ENCODE measurements at regions not wholly inside any gene's neighbourhood (a gene's known extent, or its start where the extent isn't known, plus 50 kb on each side); places are given as distances from the start of the nearest gene placed in this dataset.

GRCh38 chr16:5379954-5380353, 282.4 kb upstream of the EEF2KMT start:
- no peak overlapping the region for H3K4ac ChIP-seq (ENCODE audit: low read depth, low read length)
- H3K4me2 ChIP-seq (ENCODE audit: low read length) = no peak overlapping the region
- H3K23ac ChIP-seq (ENCODE audit: low read length) = no peak overlapping the region
- H3K9me3 ChIP-seq (ENCODE audit: insufficient read depth, low read depth, low read length) = no peaks in the 10 kb centered on the region
- no peaks in the 10 kb centered on the region for H3K36me3 ChIP-seq (ENCODE audit: control insufficient read depth in 1 of 2, insufficient read depth in 2 of 2, low read length in 2 of 2)
- no peak overlapping the region for H3K27ac ChIP-seq (ENCODE audit: low read depth, low read length)
- H3K9ac ChIP-seq (ENCODE audit: low read length) = no peak overlapping the region
- no peaks in the 10 kb centered on the region for H3K79me1 ChIP-seq (ENCODE audit: low read length)
- H2BK5ac ChIP-seq (ENCODE audit: low read depth, low read length, poor library complexity) = no peak overlapping the region
- no peak overlapping the region for H4K91ac ChIP-seq (ENCODE audit: low read depth, low read length)
- H2BK12ac ChIP-seq (ENCODE audit: low read length) = no peak overlapping the region
- H4K8ac ChIP-seq (ENCODE audit: low read depth, low read length) = no peak overlapping the region
- H2AK5ac ChIP-seq (ENCODE audit: low read length) = no peak overlapping the region
- no CpG with 5 or more reads among the region's 10 CpGs for WGBS (ENCODE audit: extremely low coverage, insufficient coverage, insufficient read length)
- H2AFZ ChIP-seq (ENCODE audit: insufficient read depth, low read length, poor library complexity) = no peak overlapping the region
- H3K18ac ChIP-seq (ENCODE audit: low read length) = no peak overlapping the region
- H3K14ac ChIP-seq (ENCODE audit: low read length) = no peak overlapping the region
- no peak overlapping the region for H4K12ac ChIP-seq (ENCODE audit: low read depth, low read length)
- no peak overlapping the region for H2BK120ac ChIP-seq (ENCODE audit: insufficient read depth, low read length, poor library complexity)
- H3K4me1 ChIP-seq (ENCODE audit: control insufficient read depth in 1 of 2, insufficient read depth in 2 of 2, low read length in 2 of 2) = no peaks in the 10 kb centered on the region
- no peaks in the 10 kb centered on the region for H3K79me2 ChIP-seq (ENCODE audit: control insufficient read depth, insufficient read depth, low read length, poor library complexity)
- DNase-seq = no peak
- H3K27me3 ChIP-seq (ENCODE audit: insufficient read depth, low read length) = no peaks in the 10 kb centered on the region
- no peak overlapping the region for H3K4me3 ChIP-seq (ENCODE audit: low read depth, low read length)

- no peak overlapping the region for H3K27ac ChIP-seq (ENCODE audit: low read depth, low read length)
- H2BK12ac ChIP-seq (ENCODE audit: low read length) = no peak overlapping the region
- no peak overlapping the region for H3K4me3 ChIP-seq (ENCODE audit: low read depth, low read length)
- no peak overlapping the region for H2AK5ac ChIP-seq (ENCODE audit: low read length)
- H4K91ac ChIP-seq (ENCODE audit: low read depth, low read length) = no peak overlapping the region
- H3K14ac ChIP-seq (ENCODE audit: low read length) = no peak overlapping the region
- H3K18ac ChIP-seq (ENCODE audit: low read length) = no peak overlapping the region
- no peaks in the 10 kb centered on the region for H3K79me2 ChIP-seq (ENCODE audit: control insufficient read depth, insufficient read depth, low read length, poor library complexity)
- WGBS (ENCODE audit: extremely low coverage, insufficient coverage, insufficient read length) = no CpG with 5 or more reads among the region's 4 CpGs
- H3K9ac ChIP-seq (ENCODE audit: low read length) = no peak overlapping the region
- H3K9me3 ChIP-seq (ENCODE audit: insufficient read depth, low read depth, low read length) = no peaks in the 10 kb centered on the region
- no peak overlapping the region for H4K8ac ChIP-seq (ENCODE audit: low read depth, low read length)
- no peaks in the 10 kb centered on the region for H3K79me1 ChIP-seq (ENCODE audit: low read length)
- H3K4me1 ChIP-seq (ENCODE audit: control insufficient read depth in 1 of 2, insufficient read depth in 2 of 2, low read length in 2 of 2) = no peaks in the 10 kb centered on the region
- no peak for DNase-seq
- no peak overlapping the region for H2BK120ac ChIP-seq (ENCODE audit: insufficient read depth, low read length, poor library complexity)
- H3K23ac ChIP-seq (ENCODE audit: low read length) = no peak overlapping the region
- no peak overlapping the region for H2BK5ac ChIP-seq (ENCODE audit: low read depth, low read length, poor library complexity)
- no peak overlapping the region for H3K4ac ChIP-seq (ENCODE audit: low read depth, low read length)
- H2AFZ ChIP-seq (ENCODE audit: insufficient read depth, low read length, poor library complexity) = no peak overlapping the region
- no peak overlapping the region for H3K4me2 ChIP-seq (ENCODE audit: low read length)
- no peak overlapping the region for H4K12ac ChIP-seq (ENCODE audit: low read depth, low read length)
- H3K27me3 ChIP-seq (ENCODE audit: insufficient read depth, low read length) = no peaks in the 10 kb centered on the region
- H3K36me3 ChIP-seq (ENCODE audit: control insufficient read depth in 1 of 2, insufficient read depth in 2 of 2, low read length in 2 of 2) = no peaks in the 10 kb centered on the region
Measured at GRCh38 chr16:5378531-5378930, 280.9 kb upstream of the EEF2KMT start.

GRCh38 chr16:5377280-5377898, 279.8 kb upstream of the EEF2KMT start:
- Histone ChIP-seq H4K8ac (ENCODE audit: low read depth, low read length) (no peak overlapping the region), H3K4me1 (ENCODE audit: control insufficient read depth in 1 of 2, insufficient read depth in 2 of 2, low read length in 2 of 2) (no peaks in the 10 kb centered on the region), H4K91ac (ENCODE audit: low read depth, low read length) (no peak overlapping the region), H3K4me2 (ENCODE audit: low read length) (no peak overlapping the region), H3K14ac (ENCODE audit: low read length) (no peak overlapping the region), H3K18ac (ENCODE audit: low read length) (no peak overlapping the region), H3K27ac (ENCODE audit: low read depth, low read length) (no peak overlapping the region), H2BK120ac (ENCODE audit: insufficient read depth, low read length, poor library complexity) (no peak overlapping the region), H2BK12ac (ENCODE audit: low read length) (no peak overlapping the region), H2BK5ac (ENCODE audit: low read depth, low read length, poor library complexity) (no peak overlapping the region), H3K23ac (ENCODE audit: low read length) (no peak overlapping the region), H3K79me2 (ENCODE audit: control insufficient read depth, insufficient read depth, low read length, poor library complexity) (no peaks in the 10 kb centered on the region), H4K12ac (ENCODE audit: low read depth, low read length) (no peak overlapping the region), H2AFZ (ENCODE audit: insufficient read depth, low read length, poor library complexity) (no peak overlapping the region), H2AK5ac (ENCODE audit: low read length) (no peak overlapping the region), H3K36me3 (ENCODE audit: control insufficient read depth in 1 of 2, insufficient read depth in 2 of 2, low read length in 2 of 2) (no peaks in the 10 kb centered on the region), H3K9ac (ENCODE audit: low read length) (no peak overlapping the region), H3K79me1 (ENCODE audit: low read length) (no peaks in the 10 kb centered on the region), H3K27me3 (ENCODE audit: insufficient read depth, low read length) (no peaks in the 10 kb centered on the region), H3K4ac (ENCODE audit: low read depth, low read length) (no peak overlapping the region), H3K4me3 (ENCODE audit: low read depth, low read length) (no peak overlapping the region), H3K9me3 (ENCODE audit: insufficient read depth, low read depth, low read length) (no peaks in the 10 kb centered on the region)
- WGBS (ENCODE audit: extremely low coverage, insufficient coverage, insufficient read length) = 100% methylated on average over 1 of the region's 10 CpGs
- DNase-seq = no peak

- H3K79me1 ChIP-seq (ENCODE audit: low read length) = no peaks in the 10 kb centered on the region
- H3K9ac ChIP-seq (ENCODE audit: low read length) = no peak overlapping the region
- H4K91ac ChIP-seq (ENCODE audit: low read depth, low read length) = no peak overlapping the region
Measured at GRCh38 chr16:5374184-5374583, 276.6 kb upstream of the EEF2KMT start.

More at GRCh38 chr16:5374184-5374583, 276.6 kb upstream of the EEF2KMT start:
- Histone ChIP-seq H3K4ac (ENCODE audit: low read depth, low read length) (no peak overlapping the region), H2AK5ac (ENCODE audit: low read length) (no peak overlapping the region), H3K18ac (ENCODE audit: low read length) (no peak overlapping the region), H3K27me3 (ENCODE audit: insufficient read depth, low read length) (no peaks in the 10 kb centered on the region), H3K4me2 (ENCODE audit: low read length) (no peak overlapping the region), H3K4me1 (ENCODE audit: control insufficient read depth in 1 of 2, insufficient read depth in 2 of 2, low read length in 2 of 2) (no peaks in the 10 kb centered on the region), H3K14ac (ENCODE audit: low read length) (no peak overlapping the region), H2BK120ac (ENCODE audit: insufficient read depth, low read length, poor library complexity) (no peak overlapping the region), H2BK12ac (ENCODE audit: low read length) (no peak overlapping the region), H3K36me3 (ENCODE audit: control insufficient read depth in 1 of 2, insufficient read depth in 2 of 2, low read length in 2 of 2) (no peaks in the 10 kb centered on the region), H2BK5ac (ENCODE audit: low read depth, low read length, poor library complexity) (no peak overlapping the region), H4K12ac (ENCODE audit: low read depth, low read length) (no peak overlapping the region), H3K27ac (ENCODE audit: low read depth, low read length) (no peak overlapping the region), H4K8ac (ENCODE audit: low read depth, low read length) (no peak overlapping the region), H2AFZ (ENCODE audit: insufficient read depth, low read length, poor library complexity) (no peak overlapping the region), H3K79me2 (ENCODE audit: control insufficient read depth, insufficient read depth, low read length, poor library complexity) (no peaks in the 10 kb centered on the region), H3K9me3 (ENCODE audit: insufficient read depth, low read depth, low read length) (no peaks in the 10 kb centered on the region), H3K23ac (ENCODE audit: low read length) (no peak overlapping the region), H3K4me3 (ENCODE audit: low read depth, low read length) (no peak overlapping the region)
- WGBS (ENCODE audit: extremely low coverage, insufficient coverage, insufficient read length) = no CpG with 5 or more reads among the region's 4 CpGs
- no peak for DNase-seq
